ENCODE measurements at regions not wholly inside any gene's neighbourhood (a gene's known extent, or its start where the extent isn't known, plus 50 kb on each side); places are given as distances from the start of the nearest gene placed in this dataset.

GRCh38 chrX:20432746-20433387, 166.2 kb upstream of the RPS6KA3 start:
- no peak overlapping the region for H3K4me3 Mint-ChIP-seq
- 88 to 100% methylated on average over 1 to 2 of the region's 2 CpGs for WGBS, 2 experiments (ENCODE audit: insufficient coverage in 1 of 2, insufficient read length in 1 of 2)
- no peak overlapping the region for H3K27ac Mint-ChIP-seq
- H3K27me3 ChIP-seq (ENCODE audit: control insufficient read depth, insufficient read depth, low read length, poor library complexity, severe bottlenecking): no peaks in the 10 kb centered on the region
- DNase-seq: no peak
- H3K27me3 Mint-ChIP-seq (ENCODE audit: insufficient read depth): peaks cover 19% of the 10 kb centered on the region
- H3K9me3 ChIP-seq (ENCODE audit: control insufficient read depth, low read length): no peaks in the 10 kb centered on the region
- H3K36me3 ChIP-seq (ENCODE audit: control insufficient read depth, insufficient read depth, low read length): no peaks in the 10 kb centered on the region
- no peak overlapping the region for H3K27ac ChIP-seq (ENCODE audit: low read depth, low read length)
- H3K36me3 Mint-ChIP-seq (ENCODE audit: low read depth): no peaks in the 10 kb centered on the region
- no peaks in the 10 kb centered on the region for H3K4me1 Mint-ChIP-seq
- peaks cover 26% of the 10 kb centered on the region for H3K9me3 Mint-ChIP-seq
- no peaks in the 10 kb centered on the region for H3K4me1 ChIP-seq (ENCODE audit: control insufficient read depth, insufficient read depth, low read length)
- no peak overlapping the region for H3K9ac ChIP-seq (ENCODE audit: extremely low read depth, low read length, poor library complexity, severe bottlenecking)
- no peak for TF ChIP-seq CTCF (conservative IDR thresholded peaks at IDR 0.05)
- H3K4me3 ChIP-seq (ENCODE audit: low read length): no peak overlapping the region

- H3K4me1 ChIP-seq (ENCODE audit: control insufficient read depth, insufficient read depth, low read length): no peaks in the 10 kb centered on the region
- H3K36me3 ChIP-seq (ENCODE audit: control insufficient read depth, insufficient read depth, low read length): no peaks in the 10 kb centered on the region
- H3K9me3 ChIP-seq (ENCODE audit: control insufficient read depth, low read length): no peaks in the 10 kb centered on the region
- Mint-ChIP-seq H3K4me3 (no peak overlapping the region), H3K4me1 (no peaks in the 10 kb centered on the region), H3K27me3 (ENCODE audit: insufficient read depth) (peaks cover 19% of the 10 kb centered on the region), H3K27ac (no peak overlapping the region), H3K9me3 (peaks cover 28% of the 10 kb centered on the region), H3K36me3 (ENCODE audit: low read depth) (no peaks in the 10 kb centered on the region)
- no peaks in the 10 kb centered on the region for H3K27me3 ChIP-seq (ENCODE audit: control insufficient read depth, insufficient read depth, low read length, poor library complexity, severe bottlenecking)
- no peak overlapping the region for H3K27ac ChIP-seq (ENCODE audit: low read depth, low read length)
- H3K4me3 ChIP-seq (ENCODE audit: low read length): no peak overlapping the region
- 44 to 93% methylated on average over 1 to 3 of the region's 3 CpGs for WGBS, 2 experiments (ENCODE audit: insufficient coverage in 1 of 2, insufficient read length in 1 of 2)
- TF ChIP-seq CTCF (conservative IDR thresholded peaks at IDR 0.05): no peak
- H3K9ac ChIP-seq (ENCODE audit: extremely low read depth, low read length, poor library complexity, severe bottlenecking): no peak overlapping the region
- no peak for DNase-seq
These were observed 165.3 kb upstream of the RPS6KA3 start for GRCh38 chrX:20432048-20432447.

- peaks cover 19% of the 10 kb centered on the region for H3K27me3 Mint-ChIP-seq (ENCODE audit: insufficient read depth)
- H3K9me3 Mint-ChIP-seq: peaks cover 30% of the 10 kb centered on the region
- H3K4me1 Mint-ChIP-seq: no peaks in the 10 kb centered on the region
- Histone ChIP-seq H3K9me3 (ENCODE audit: control insufficient read depth, low read length) (no peaks in the 10 kb centered on the region), H3K4me3 (ENCODE audit: low read length) (no peak overlapping the region), H3K4me1 (ENCODE audit: control insufficient read depth, insufficient read depth, low read length) (no peaks in the 10 kb centered on the region), H3K36me3 (ENCODE audit: control insufficient read depth, insufficient read depth, low read length) (no peaks in the 10 kb centered on the region), H3K27me3 (ENCODE audit: control insufficient read depth, insufficient read depth, low read length, poor library complexity, severe bottlenecking) (no peaks in the 10 kb centered on the region), H3K27ac (ENCODE audit: low read depth, low read length) (no peak overlapping the region), H3K9ac (ENCODE audit: extremely low read depth, low read length, poor library complexity, severe bottlenecking) (no peak overlapping the region)
- no peak overlapping the region for H3K4me3 Mint-ChIP-seq
- no peak for DNase-seq
- H3K27ac Mint-ChIP-seq: no peak overlapping the region
- 88% methylated on average over 1 of the region's 1 CpG; no CpG with 5 or more reads in 1 of the 2 experiments for WGBS, 2 experiments (ENCODE audit: insufficient coverage in 1 of 2, insufficient read length in 1 of 2)
- TF ChIP-seq CTCF (conservative IDR thresholded peaks at IDR 0.05): no peak
- H3K36me3 Mint-ChIP-seq (ENCODE audit: low read depth): no peaks in the 10 kb centered on the region
These were observed 164.8 kb upstream of the RPS6KA3 start for GRCh38 chrX:20431486-20431885.
